ENCODE measurements at regions not wholly inside any gene's neighbourhood (a gene's known extent, or its start where the extent isn't known, plus 50 kb on each side); places are given as distances from the start of the nearest gene placed in this dataset.

DNA sequence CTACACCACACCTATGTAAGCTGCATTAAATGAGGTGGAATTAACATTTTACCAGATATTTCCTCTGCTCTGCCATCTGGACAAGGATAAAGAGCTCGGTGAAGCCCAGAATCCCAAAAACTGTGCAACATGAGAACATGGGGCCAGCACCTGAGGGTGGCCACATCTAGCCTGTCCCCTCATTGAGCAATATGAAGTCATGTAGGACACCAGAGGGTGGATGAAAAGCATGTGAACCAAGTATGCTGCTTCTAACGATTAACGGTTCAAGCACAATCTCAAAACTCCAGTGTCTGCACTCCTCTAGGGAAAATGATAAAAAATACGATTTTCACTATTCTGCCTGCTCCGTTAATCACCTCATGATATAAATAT, 545.8 kb downstream of the EBF1 start:
- TF ChIP-seq CTCF (IDR thresholded peaks at IDR 0.05) (no peak), POLR2A (IDR thresholded peaks at IDR 0.05) (no peak)

Measured in adrenal gland (tissue), 5 donors.